Activated naive CD4-positive, alpha-beta T cell treated with anti-CD3 and anti-CD28 coated beads, Interleukin-2, amount 50 U/mL, for 72 hours (primary cell): ENCODE measurements at regions not wholly inside any gene's neighbourhood (a gene's known extent, or its start where the extent isn't known, plus 50 kb on each side); places are given as distances from the start of the nearest gene placed in this dataset.
A peak's percentile ranks its signal among the peaks of the same experiment; 100 is the strongest.
"Not testable (repeated sequence)": the region's sequence is repeated elsewhere in the genome, so short reads cannot be mapped to it uniquely, and the experiment has no call there.

Experiments used
- ATAC-seq, 2 donors: fragments of 150-1000 bp; cut with Tn5 transposase; 2 replicates each; pipeline ENCODE4 v1.10.0; 2021; ENCODE audit warnings: mild to moderate bottlenecking in 2 of 2, moderate library complexity in 2 of 2
- DNase-seq, 2 donors: peaks; one replicate each; pipeline ENCODE4 v3.0.0; 2021 to 2022; ENCODE audit warnings: low spot score in 2 of 2
- H3K27ac Mint-ChIP-seq, 2 donors: one replicate each; pipeline ENCODE4 v1.8.0; 2022; ENCODE audit warnings: mild to moderate bottlenecking in 2 of 2, mixed read lengths in 2 of 2
- H3K36me3 Mint-ChIP-seq, 2 donors: one replicate each; pipeline ENCODE4 v1.8.0; 2022; ENCODE audit warnings: mixed read lengths in 2 of 2
- H3K9me3 Mint-ChIP-seq, 2 donors: one replicate each; pipeline ENCODE4 v1.8.0; 2022; ENCODE audit warnings: mixed read lengths in 2 of 2

GRCh38 chr12:45490232-45490881 lies 239.1 kb upstream of the ARID2 start:
- Mint-ChIP-seq H3K36me3 (peaks cover 0 to 4% of the 10 kb centered on the region in 2 donors), H3K27ac (no peak overlapping the region), H3K9me3 (peaks cover 0 to 3% of the 10 kb centered on the region in 2 donors)
- no peak for ATAC-seq
- no peak for DNase-seq

GRCh38 chr12:45494279-45494678 lies 235.2 kb upstream of the ARID2 start:
- peaks cover 0 to 4% of the 10 kb centered on the region in 2 donors for H3K36me3 Mint-ChIP-seq
- H3K27ac Mint-ChIP-seq, result no peak overlapping the region
- ATAC-seq (no peak), DNase-seq (no peak)
- peaks cover 0 to 3% of the 10 kb centered on the region in 2 donors for H3K9me3 Mint-ChIP-seq

- Mint-ChIP-seq H3K27ac (no peak overlapping the region), H3K9me3 (no peaks in the 10 kb centered on the region), H3K36me3 (no peaks in the 10 kb centered on the region)
- DNase-seq (no peak), ATAC-seq (no peak)
Observed at GRCh38 chr12:45498645-45499044, 230.9 kb upstream of the ARID2 start.

GRCh38 chr12:45502481-45503128 lies 226.9 kb upstream of the ARID2 start:
- Mint-ChIP-seq H3K27ac (no peak overlapping the region), H3K9me3 (peaks cover 0 to under 1% of the 10 kb centered on the region in 2 donors), H3K36me3 (no peaks in the 10 kb centered on the region)
- DNase-seq (no peak), ATAC-seq (no peak)

GRCh38 chr12:45503899-45504298 lies 225.6 kb upstream of the ARID2 start:
- H3K36me3 Mint-ChIP-seq, result no peaks in the 10 kb centered on the region
- peaks cover 0 to 6% of the 10 kb centered on the region in 2 donors for H3K9me3 Mint-ChIP-seq
- ATAC-seq, result no peak
- H3K27ac Mint-ChIP-seq, result no peak overlapping the region
- no peak for DNase-seq

GRCh38 chr12:45504316-45505010 lies 225.0 kb upstream of the ARID2 start:
- no peak for ATAC-seq

GRCh38 chr12:45509187-45509586 lies 220.3 kb upstream of the ARID2 start:
- no peak overlapping the region for H3K27ac Mint-ChIP-seq
- ATAC-seq, result no peak
- H3K9me3 Mint-ChIP-seq, result peaks cover 0 to 12% of the 10 kb centered on the region in 2 donors
- no peak for DNase-seq
- peaks cover 0 to 7% of the 10 kb centered on the region in 2 donors for H3K36me3 Mint-ChIP-seq

More at GRCh38 chr12:45504316-45505010, 225.0 kb upstream of the ARID2 start:
- peaks cover 0 to 6% of the 10 kb centered on the region in 2 donors for H3K9me3 Mint-ChIP-seq
- H3K27ac Mint-ChIP-seq, result no peak overlapping the region
- DNase-seq, result no peak
- H3K36me3 Mint-ChIP-seq, result no peaks in the 10 kb centered on the region

- Mint-ChIP-seq H3K9me3 (peaks cover 0 to 12% of the 10 kb centered on the region in 2 donors), H3K36me3 (peaks cover 0 to 7% of the 10 kb centered on the region in 2 donors), H3K27ac (no peak overlapping the region)
- DNase-seq, result no peak
- ATAC-seq, result no peak
Observed at GRCh38 chr12:45509621-45510020, 219.9 kb upstream of the ARID2 start.

GRCh38 chr12:45517381-45517780 lies 212.1 kb upstream of the ARID2 start:
- no peak for ATAC-seq
- peak overlapping the region in 1 of 2 donors; percentile 48 for H3K27ac Mint-ChIP-seq
- H3K9me3 Mint-ChIP-seq, result peaks cover 0 to 4% of the 10 kb centered on the region in 2 donors
- H3K36me3 Mint-ChIP-seq, result peaks cover under 1% of the 10 kb centered on the region in 2 donors
- DNase-seq, result no peak

- H3K27ac Mint-ChIP-seq, result peak overlapping the region; percentile 48 to 69
- peaks cover 7 to 15% of the 10 kb centered on the region in 2 donors for H3K9me3 Mint-ChIP-seq
- ATAC-seq, result peak; percentile 86 to 98
- peaks cover 6 to 8% of the 10 kb centered on the region in 2 donors for H3K36me3 Mint-ChIP-seq
- DNase-seq, result peak in 1 of 2 donors; percentile 23
Observed at GRCh38 chr12:45518291-45519235, 210.9 kb upstream of the ARID2 start.

- DNase-seq (no peak), ATAC-seq (no peak)
- Mint-ChIP-seq H3K9me3 (peaks cover 16 to 29% of the 10 kb centered on the region in 2 donors), H3K36me3 (peaks cover 11 to 12% of the 10 kb centered on the region in 2 donors), H3K27ac (no peak overlapping the region)
Observed at GRCh38 chr12:45522227-45522626, 207.3 kb upstream of the ARID2 start.

- Mint-ChIP-seq H3K36me3 (peaks cover 11 to 12% of the 10 kb centered on the region in 2 donors), H3K9me3 (peaks cover 21 to 38% of the 10 kb centered on the region in 2 donors)
- ATAC-seq, H3K27ac Mint-ChIP-seq, DNase-seq: not testable (repeated sequence)
Observed at GRCh38 chr12:45526823-45527222, 202.7 kb upstream of the ARID2 start.

- Mint-ChIP-seq H3K9me3 (peaks cover 6 to 14% of the 10 kb centered on the region in 2 donors), H3K27ac (no peak overlapping the region), H3K36me3 (no peaks in the 10 kb centered on the region)
- ATAC-seq (no peak), DNase-seq (no peak)
Observed at GRCh38 chr12:45532113-45532512, 197.4 kb upstream of the ARID2 start.

- no peak for ATAC-seq
- Mint-ChIP-seq H3K36me3 (no peaks in the 10 kb centered on the region), H3K9me3 (no peaks in the 10 kb centered on the region), H3K27ac (no peak overlapping the region)
- no peak for DNase-seq
Observed at GRCh38 chr12:45535610-45536180, 193.8 kb upstream of the ARID2 start.

GRCh38 chr12:45536284-45536683 lies 193.2 kb upstream of the ARID2 start:
- no peak overlapping the region for H3K27ac Mint-ChIP-seq
- DNase-seq (no peak), ATAC-seq (no peak)
- no peaks in the 10 kb centered on the region for H3K9me3 Mint-ChIP-seq
- no peaks in the 10 kb centered on the region for H3K36me3 Mint-ChIP-seq
